Endothelial cell (in vitro differentiated cells): ENCODE measurements at regions not wholly inside any gene's neighbourhood (a gene's known extent, or its start where the extent isn't known, plus 50 kb on each side); places are given as distances from the start of the nearest gene placed in this dataset.
A peak's percentile ranks its signal among the peaks of the same experiment; 100 is the strongest.

ENCODE experiments used
- DNase-seq: peaks from one replicate; pipeline ENCODE4 v3.0.0; 2021; ENCODE audit warnings: low spot score
- H3K27ac Mint-ChIP-seq: one replicate; pipeline ENCODE4 v1.8.0; 2021; ENCODE audit warnings: mixed read lengths, inconsistent platforms; ENCODE audit not compliant: unreplicated experiment
- H3K27me3 Mint-ChIP-seq: one replicate; pipeline ENCODE4 v1.8.0; 2021; ENCODE audit warnings: mild to moderate bottlenecking, moderate library complexity, mixed read lengths, inconsistent platforms; ENCODE audit not compliant: unreplicated experiment
- H3K36me3 Mint-ChIP-seq: one replicate; pipeline ENCODE4 v1.8.0; 2021; ENCODE audit warnings: mild to moderate bottlenecking, low read depth, mixed read lengths, inconsistent platforms; ENCODE audit not compliant: unreplicated experiment
- H3K4me1 Mint-ChIP-seq: one replicate; pipeline ENCODE4 v1.8.0; 2021; ENCODE audit warnings: mild to moderate bottlenecking, mixed read lengths, inconsistent platforms; ENCODE audit not compliant: unreplicated experiment
- H3K4me3 Mint-ChIP-seq: one replicate; pipeline ENCODE4 v1.8.0; 2021; ENCODE audit warnings: mild to moderate bottlenecking, mixed read lengths, inconsistent platforms; ENCODE audit not compliant: unreplicated experiment
- H3K9me3 Mint-ChIP-seq: one replicate; pipeline ENCODE4 v1.8.0; 2021; ENCODE audit warnings: mixed read lengths, inconsistent platforms; ENCODE audit not compliant: unreplicated experiment
- CTCF ChIP-seq: fragments of 200-600 bp; sonication (generic); IDR thresholded peaks from one replicate; pipeline ENCODE4 v1.5.0; 2021; ENCODE audit warnings: antibody characterized with exemption; ENCODE audit not compliant: unreplicated experiment

GRCh38 chr3:26061947-26062346, 272.1 kb downstream of the OXSM start:
- peak overlapping the region; percentile 74 for H3K27ac Mint-ChIP-seq
- no peak overlapping the region for H3K4me3 Mint-ChIP-seq
- DNase-seq, result no peak
- no peaks in the 10 kb centered on the region for H3K9me3 Mint-ChIP-seq
- H3K27me3 Mint-ChIP-seq, result no peaks in the 10 kb centered on the region
- H3K4me1 Mint-ChIP-seq, result peaks cover 52% of the 10 kb centered on the region
- no peak for TF ChIP-seq CTCF
- no peaks in the 10 kb centered on the region for H3K36me3 Mint-ChIP-seq

DNA sequence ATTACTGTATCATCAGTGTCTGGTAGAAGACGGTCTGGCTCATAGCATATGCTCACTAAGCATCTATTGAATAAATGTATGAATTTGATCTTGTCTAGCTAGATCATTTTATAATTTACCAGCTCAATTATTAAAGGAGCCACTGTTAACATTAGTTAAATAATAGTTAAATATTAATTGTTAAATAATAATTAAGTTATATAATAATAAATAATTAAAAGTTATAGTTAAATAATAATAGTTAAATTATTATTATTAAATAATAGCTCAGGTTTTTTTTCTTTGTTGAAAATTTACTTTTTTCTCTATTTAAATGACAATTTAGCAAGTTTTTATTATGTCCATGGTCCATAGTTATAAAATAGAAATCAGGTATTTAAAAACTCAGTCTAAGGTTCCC, 274.4 kb downstream of the OXSM start:
- Mint-ChIP-seq H3K36me3 (no peaks in the 10 kb centered on the region), H3K4me3 (no peak overlapping the region), H3K4me1 (peaks cover 46% of the 10 kb centered on the region), H3K27ac (no peak overlapping the region), H3K9me3 (no peaks in the 10 kb centered on the region), H3K27me3 (no peaks in the 10 kb centered on the region)
- no peak for DNase-seq
- TF ChIP-seq CTCF, result no peak

DNA sequence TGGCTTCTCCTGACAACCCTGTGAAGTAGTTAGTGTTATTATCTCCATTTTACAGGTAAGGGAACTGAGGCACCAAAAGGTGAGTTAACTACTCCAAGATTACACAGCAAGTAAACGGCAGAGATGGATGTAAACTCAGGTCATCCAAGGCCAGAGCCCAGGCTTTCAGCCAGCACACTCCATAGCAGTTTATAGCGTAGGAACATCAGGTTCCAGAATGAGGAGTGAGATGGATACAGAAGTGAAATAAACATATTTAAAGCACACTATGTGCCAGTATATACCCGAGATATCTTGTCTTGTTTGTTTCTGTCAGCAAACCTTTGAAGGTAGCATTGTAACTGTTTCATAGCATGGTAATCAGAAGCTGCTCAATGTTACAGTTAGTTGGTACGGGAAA, 279.0 kb downstream of the OXSM start:
- Mint-ChIP-seq H3K36me3 (no peaks in the 10 kb centered on the region), H3K27ac (no peak overlapping the region), H3K4me1 (peaks cover 8% of the 10 kb centered on the region), H3K4me3 (no peak overlapping the region), H3K27me3 (no peaks in the 10 kb centered on the region), H3K9me3 (no peaks in the 10 kb centered on the region)
- no peak for DNase-seq
- no peak for TF ChIP-seq CTCF

- H3K4me1 Mint-ChIP-seq, result peaks cover 8% of the 10 kb centered on the region
- no peak overlapping the region for H3K4me3 Mint-ChIP-seq
- no peaks in the 10 kb centered on the region for H3K36me3 Mint-ChIP-seq
- DNase-seq, result no peak
- H3K9me3 Mint-ChIP-seq, result no peaks in the 10 kb centered on the region
- H3K27ac Mint-ChIP-seq, result no peak overlapping the region
- no peaks in the 10 kb centered on the region for H3K27me3 Mint-ChIP-seq
- no peak for TF ChIP-seq CTCF
These were observed 281.0 kb downstream of the OXSM start for GRCh38 chr3:26070854-26071253.

DNA sequence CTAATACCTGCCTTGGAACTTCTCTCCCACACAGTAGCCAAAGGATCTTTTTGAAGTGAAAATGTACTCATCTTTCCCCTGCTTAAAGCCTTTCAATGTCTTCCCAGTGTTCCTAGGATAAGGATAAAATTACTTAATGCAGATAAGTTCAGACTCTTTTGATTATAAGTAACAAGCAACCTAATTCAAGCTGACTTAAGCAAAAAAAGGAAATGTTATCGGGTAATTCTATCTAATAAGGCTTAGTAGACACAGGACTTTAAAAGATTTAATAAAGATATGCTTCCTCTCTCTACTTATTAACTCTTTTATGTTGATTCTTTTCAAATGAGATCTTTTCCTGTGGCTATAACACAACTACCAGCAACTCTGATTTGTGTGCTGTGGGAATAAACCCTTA, 284.2 kb downstream of the OXSM start:
- H3K9me3 Mint-ChIP-seq, result no peaks in the 10 kb centered on the region
- peaks cover 5% of the 10 kb centered on the region for H3K4me1 Mint-ChIP-seq
- no peaks in the 10 kb centered on the region for H3K27me3 Mint-ChIP-seq
- DNase-seq, result no peak
- H3K4me3 Mint-ChIP-seq, result no peak overlapping the region
- TF ChIP-seq CTCF, result no peak
- H3K27ac Mint-ChIP-seq, result no peak overlapping the region
- H3K36me3 Mint-ChIP-seq, result no peaks in the 10 kb centered on the region
